Limb (tissue), 2 donors: ENCODE measurements at regions not wholly inside any gene's neighbourhood (a gene's known extent, or its start where the extent isn't known, plus 50 kb on each side); places are given as distances from the start of the nearest gene placed in this dataset.

Experiments
- DNase-seq, 2 donors: peaks; one replicate each; pipeline ENCODE4 v3.0.0-alpha.2; 2016; ENCODE audit errors: extremely low spot score in 2 of 2

GRCh38 chr3:76586471-76586870 lies 453.4 kb upstream of the ROBO2 start:
- no peak for DNase-seq

DNA sequence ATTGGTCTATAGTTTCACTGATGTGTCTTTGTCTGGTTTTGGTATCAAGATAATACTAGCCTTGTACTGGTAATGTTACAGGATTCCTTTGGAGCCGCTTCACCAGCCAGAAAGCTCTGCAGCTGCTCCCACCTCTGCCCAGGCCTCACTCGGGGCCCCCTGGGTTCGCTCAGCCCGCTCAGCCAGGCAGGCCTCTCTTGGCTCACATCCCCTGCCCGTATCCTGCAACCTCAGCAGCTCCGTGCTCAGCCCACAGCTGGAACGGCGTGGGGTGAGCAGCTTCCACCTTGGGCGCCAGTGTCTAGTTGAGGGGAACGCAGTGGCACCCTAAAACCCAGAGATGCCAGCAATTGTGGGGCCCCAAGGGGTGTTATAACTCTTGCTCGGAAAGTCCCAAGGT lies 429.7 kb upstream of the ROBO2 start:
- DNase-seq, result no peak

DNA sequence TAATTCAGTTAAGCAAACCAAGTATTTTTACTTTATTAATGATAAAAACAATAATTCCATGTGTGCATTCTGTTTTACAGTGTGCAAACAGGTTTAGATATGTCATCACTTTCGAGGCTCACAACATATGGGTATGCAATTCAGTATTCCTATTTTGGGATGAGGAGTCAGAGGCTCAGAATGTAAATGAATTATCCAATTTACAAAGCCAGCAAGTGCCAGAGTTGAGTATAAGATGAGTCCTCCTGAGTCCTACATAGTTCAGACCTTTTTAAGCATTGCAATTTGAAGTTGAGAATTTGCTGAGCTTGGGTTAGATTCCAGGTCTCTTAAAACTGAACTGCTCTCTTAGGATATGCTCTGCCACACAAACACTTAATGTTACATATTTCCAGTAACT lies 424.2 kb upstream of the ROBO2 start:
- DNase-seq, result peak in 1 of 2 donors; percentile 18

GRCh38 chr3:76624164-76624563 lies 415.7 kb upstream of the ROBO2 start:
- no peak for DNase-seq

DNA sequence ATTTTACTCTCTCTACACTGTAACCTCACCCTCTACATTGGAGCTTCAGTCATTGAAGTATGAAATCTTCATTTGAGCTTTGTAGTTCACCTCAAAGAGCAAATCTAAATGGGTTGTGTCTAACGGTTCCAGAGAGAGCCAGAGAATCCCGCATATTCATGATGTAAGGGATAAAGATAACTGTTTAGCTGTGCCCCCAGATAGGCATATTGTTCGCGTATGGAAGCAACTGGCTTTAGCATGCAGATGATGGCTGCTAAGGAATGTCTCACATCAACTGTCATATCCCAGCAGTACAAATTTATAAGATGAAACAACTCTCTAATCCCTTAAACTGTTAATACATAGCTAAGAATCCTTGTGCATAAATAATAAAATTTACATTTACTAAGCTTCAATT lies 412.7 kb upstream of the ROBO2 start:
- DNase-seq, result no peak

GRCh38 chr3:76631251-76631650 lies 408.6 kb upstream of the ROBO2 start:
- no peak for DNase-seq

GRCh38 chr3:76638006-76638405 lies 401.9 kb upstream of the ROBO2 start:
- no peak for DNase-seq

DNA sequence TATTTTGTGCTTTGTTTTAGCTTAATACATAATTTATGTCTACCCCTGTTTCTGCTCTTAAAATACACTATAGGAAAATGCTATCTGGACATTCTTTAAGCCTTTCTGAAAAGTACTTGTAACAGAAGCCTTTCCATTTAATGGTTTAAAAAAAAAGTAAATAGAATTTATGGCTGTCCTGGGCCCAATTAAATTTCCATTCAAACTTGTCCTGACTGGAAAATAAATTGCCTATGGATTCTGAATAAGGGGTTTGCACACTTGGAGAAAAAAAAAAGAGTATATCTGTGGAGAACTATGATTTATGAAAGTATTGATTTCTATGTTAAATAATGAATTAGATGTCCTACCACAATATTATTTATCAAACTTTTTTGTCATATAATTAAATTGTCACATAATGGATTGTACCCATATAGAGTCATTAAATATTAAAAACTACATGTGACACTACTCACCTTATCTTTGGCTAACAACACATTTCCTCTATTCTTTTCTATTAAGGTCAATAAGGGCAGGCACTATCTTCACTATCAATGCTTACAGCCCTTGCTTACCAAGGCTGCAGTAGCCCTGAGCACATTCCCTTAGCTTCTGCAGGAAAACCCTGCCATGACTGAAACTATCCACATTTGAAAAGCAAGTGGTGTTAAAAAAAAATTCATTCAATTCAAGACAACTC lies 396.1 kb upstream of the ROBO2 start:
- no peak for DNase-seq

DNA sequence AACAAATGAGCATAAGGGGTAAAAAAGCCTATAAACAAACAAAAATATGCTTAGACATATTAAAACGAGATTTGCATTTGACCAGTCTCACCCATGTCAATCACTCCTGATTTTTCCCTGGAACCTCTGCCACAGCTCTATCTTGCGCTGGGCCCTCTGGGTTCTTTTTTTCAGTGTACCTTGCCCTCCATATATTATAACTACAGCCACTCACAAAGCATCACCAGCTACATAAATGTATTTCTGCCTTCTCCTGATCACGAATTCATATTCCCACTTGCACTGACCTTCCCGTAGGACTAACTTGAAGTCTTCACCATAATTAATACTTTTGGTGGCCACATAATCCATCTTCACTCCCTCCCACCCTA lies 395.6 kb upstream of the ROBO2 start:
- DNase-seq, result no peak

GRCh38 chr3:76645724-76646123 lies 394.2 kb upstream of the ROBO2 start:
- DNase-seq, result no peak

DNA sequence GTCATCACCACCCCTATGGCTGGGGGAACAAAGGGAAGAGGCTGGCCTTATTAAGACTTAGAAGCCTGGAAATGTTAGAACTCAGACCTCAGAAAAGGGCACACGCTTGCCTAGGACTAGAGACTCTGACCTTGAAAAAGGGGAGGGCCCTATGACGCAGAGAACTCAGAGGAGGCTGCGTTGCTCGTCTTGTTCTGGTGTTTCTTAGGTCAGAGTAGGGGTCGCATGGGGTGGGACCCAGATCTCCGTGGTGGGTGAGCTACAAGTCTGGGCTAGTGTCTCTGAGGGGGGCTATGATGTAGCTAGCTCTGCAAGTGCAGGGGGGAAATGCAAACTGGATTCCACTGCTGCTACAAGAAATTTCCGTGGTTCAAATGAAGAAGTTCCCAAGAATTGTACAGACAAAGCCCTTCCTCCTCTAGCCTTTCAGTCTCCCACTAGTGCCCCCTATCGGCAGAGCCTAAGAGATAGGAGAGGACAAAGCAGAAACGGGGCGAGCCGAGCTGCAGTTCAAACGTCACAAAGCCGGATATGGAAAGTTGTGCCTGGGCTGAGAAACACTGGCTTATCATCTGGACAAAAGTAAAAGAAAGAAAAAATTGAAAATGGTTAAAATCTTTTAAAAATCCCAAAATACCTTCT lies 392.9 kb upstream of the ROBO2 start:
- DNase-seq, result no peak

DNA sequence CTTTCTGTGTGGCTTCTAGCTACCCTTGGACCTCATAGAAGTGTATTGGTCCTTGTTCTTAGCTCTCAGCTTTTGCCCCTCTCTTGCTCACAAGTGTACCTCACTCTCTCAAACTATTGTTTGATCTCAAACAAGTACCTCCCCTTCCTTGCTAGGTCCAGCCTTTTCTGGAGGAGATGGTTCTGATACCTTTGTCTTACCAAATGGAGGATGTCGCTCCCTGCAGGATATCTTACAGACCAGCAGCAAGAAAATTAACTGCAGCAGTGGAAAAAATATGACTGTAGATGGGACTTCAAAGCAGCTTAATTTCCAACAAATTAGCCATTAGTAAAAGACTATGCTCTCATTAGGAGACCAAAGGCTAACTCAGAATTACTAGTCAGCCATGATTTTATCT lies 388.1 kb upstream of the ROBO2 start:
- no peak for DNase-seq

- no peak for DNase-seq
These were observed 387.4 kb upstream of the ROBO2 start for GRCh38 chr3:76652524-76652923.

- DNase-seq, result no peak
These were observed 386.2 kb upstream of the ROBO2 start for GRCh38 chr3:76653640-76654251.

DNA sequence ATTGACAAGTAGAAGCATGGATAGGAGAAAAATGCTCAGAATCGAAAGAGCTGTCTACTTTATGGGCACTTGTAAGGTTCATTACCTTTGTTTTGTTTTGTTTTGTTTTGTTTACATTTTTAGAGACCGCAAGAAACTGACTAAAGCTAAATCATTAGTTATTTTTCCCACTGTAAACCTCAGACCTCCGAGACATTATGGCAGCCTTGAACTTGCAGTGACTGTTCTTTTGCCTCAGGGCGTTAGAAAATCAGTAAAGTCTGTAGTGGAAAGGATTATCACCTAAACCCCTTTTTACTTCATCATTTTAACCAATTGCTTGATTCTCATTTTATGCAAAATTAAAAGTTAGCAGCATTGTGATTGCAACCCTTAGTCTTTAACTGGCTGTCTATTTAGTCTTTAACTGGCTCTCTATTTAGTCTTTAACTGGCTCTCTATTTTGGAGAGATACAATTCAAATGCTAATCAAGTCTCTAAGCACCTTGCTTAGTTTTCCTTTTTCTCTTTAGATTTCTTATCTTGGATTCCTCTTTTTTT lies 383.3 kb upstream of the ROBO2 start:
- no peak for DNase-seq

- DNase-seq, result no peak
These were observed 382.0 kb upstream of the ROBO2 start for GRCh38 chr3:76657909-76658308.

GRCh38 chr3:76661527-76662250 lies 378.2 kb upstream of the ROBO2 start:
- DNase-seq, result no peak

- no peak for DNase-seq
These were observed 375.1 kb upstream of the ROBO2 start for GRCh38 chr3:76664816-76665215.

GRCh38 chr3:76668653-76669052 lies 371.2 kb upstream of the ROBO2 start:
- no peak for DNase-seq

DNA sequence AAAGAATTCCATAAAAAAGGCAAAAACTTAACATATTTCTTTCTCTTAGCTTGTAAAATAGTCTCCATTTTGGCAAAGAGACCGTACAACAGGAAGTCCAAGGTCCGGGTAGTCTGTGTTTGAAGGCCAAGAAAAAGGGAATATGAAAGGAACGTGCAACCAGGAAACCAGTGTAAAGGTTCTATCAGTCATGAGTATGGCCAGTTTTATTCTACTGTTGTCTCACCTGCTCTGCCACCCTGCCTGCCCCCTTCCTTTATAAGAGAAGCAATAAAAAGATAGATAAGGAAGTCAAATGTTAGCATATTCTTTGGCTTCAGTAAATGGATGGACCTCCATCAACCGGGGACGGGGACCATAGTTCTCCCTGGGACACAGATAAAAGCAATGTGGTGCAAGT lies 370.6 kb upstream of the ROBO2 start:
- DNase-seq, result no peak

DNA sequence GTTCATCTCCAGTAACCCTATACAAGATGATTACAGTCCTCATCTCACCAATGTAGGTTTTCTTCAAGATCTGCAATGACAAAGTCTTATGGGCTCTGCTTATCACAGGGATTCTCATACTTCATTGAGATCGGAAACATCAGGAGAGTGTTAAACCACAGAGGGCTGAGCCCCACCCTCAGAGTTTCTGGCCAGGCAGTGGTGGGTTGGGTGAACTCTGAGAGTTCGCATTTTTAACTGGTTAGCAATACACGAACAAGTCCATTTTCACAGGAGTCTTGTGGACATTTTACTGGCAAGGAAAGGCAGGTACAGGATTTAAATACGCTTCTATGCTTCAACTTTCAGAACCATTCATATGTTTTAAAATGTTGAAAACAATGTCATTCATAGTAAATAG lies 366.7 kb upstream of the ROBO2 start:
- no peak for DNase-seq

DNA sequence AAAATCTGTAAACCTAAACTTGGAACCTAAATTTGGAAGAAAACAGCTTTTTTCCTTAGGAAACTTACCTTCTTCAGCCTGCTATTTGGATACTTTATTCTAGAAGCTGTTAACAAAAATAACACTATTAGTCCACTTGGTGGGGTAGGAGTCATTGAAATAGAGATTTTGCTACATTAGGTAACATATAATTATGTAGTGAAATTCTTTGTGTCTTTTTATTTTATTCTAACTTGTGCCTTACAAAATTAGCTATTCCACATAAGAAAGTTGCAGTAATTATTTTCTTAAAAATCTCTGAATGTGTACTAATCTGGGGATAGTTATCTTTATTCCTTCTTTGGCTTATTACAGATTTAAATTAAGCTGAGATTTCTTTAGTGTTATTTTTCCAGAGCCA lies 360.4 kb upstream of the ROBO2 start:
- peak in 1 of 2 donors; percentile 27 for DNase-seq
